Transverse colon (tissue), 4 donors: ENCODE measurements at regions not wholly inside any gene's neighbourhood (a gene's known extent, or its start where the extent isn't known, plus 50 kb on each side); places are given as distances from the start of the nearest gene placed in this dataset.
A peak's percentile ranks its signal among the peaks of the same experiment; 100 is the strongest.

Experiments used
- POLR2A ChIP-seq: fragments of 450-650 bp; IDR thresholded peaks from one replicate; pipeline ENCODE4 v1.6.1; 2016; ENCODE audit warnings: antibody characterized with exemption, mild to moderate bottlenecking, moderate library complexity
- POLR2AphosphoS5 ChIP-seq, 3 donors: sonication (generic); formaldehyde crosslinking; IDR thresholded peaks; one replicate each; pipeline ENCODE4 v1.6.1; 2016; ENCODE audit warnings: antibody characterized with exemption in 3 of 3
- TF ChIP-seq, protein P1 (sequence below), 5 experiments: fragments of 200-600 bp in 3 of 5; fragments of 450-650 bp in 2 of 5; sonication (generic) in 3 of 5; IDR thresholded peaks; 1 replicate in 2 of 5; 2 replicates in 3 of 5; pipeline ENCODE4 v1.5.1; 2016 to 2017; ENCODE audit warnings: antibody characterized with exemption in 5 of 5, inconsistent platforms in 3 of 5, mild to moderate bottlenecking in 2 of 5, moderate library complexity in 1 of 5

DNA sequence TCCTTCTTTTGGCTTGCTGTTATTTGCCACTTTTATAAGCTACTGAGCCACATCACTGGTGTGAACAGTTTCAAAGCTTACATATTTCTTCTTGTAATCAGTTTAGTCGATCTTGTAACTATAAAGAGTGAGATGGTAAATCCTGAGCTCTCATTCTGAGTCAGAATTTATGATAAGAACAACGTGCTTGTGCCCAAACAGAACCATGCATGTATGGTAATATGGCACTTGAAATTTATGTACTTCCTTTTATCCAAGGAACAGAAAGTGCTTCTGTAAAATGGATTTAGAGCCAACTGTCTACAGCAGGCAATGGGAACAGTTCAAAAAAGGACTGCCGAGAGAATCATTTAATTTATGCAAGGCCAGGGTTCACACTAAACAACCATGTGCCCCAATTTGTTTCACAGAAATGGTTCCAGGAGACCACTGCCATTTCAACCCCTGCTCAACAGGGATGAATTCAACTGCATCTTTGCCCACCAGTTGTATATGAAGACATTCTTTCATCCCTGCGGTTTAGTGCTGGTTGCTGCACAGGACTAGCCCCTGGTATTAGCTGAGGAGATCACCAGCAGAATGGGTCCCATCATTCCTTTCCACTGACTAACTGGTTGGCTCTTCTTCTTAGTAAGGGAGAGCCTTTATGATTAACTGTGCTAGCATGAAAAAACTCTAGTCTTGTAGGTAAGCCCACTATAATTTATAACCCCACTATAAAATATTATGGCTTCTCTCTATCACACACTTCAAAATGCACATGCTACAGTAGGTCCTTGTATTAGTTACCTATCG, 162.9 kb upstream of the PGRMC2 start:
- peak in 2 of 3 donors; percentile 51 to 66 for TF ChIP-seq POLR2AphosphoS5 (IDR thresholded peaks at IDR 0.05)
- no peak for TF ChIP-seq POLR2A
- TF ChIP-seq, protein P1, sequence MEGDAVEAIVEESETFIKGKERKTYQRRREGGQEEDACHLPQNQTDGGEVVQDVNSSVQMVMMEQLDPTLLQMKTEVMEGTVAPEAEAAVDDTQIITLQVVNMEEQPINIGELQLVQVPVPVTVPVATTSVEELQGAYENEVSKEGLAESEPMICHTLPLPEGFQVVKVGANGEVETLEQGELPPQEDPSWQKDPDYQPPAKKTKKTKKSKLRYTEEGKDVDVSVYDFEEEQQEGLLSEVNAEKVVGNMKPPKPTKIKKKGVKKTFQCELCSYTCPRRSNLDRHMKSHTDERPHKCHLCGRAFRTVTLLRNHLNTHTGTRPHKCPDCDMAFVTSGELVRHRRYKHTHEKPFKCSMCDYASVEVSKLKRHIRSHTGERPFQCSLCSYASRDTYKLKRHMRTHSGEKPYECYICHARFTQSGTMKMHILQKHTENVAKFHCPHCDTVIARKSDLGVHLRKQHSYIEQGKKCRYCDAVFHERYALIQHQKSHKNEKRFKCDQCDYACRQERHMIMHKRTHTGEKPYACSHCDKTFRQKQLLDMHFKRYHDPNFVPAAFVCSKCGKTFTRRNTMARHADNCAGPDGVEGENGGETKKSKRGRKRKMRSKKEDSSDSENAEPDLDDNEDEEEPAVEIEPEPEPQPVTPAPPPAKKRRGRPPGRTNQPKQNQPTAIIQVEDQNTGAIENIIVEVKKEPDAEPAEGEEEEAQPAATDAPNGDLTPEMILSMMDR (IDR thresholded peaks at IDR 0.05): no peak
